Dermis blood vessel endothelial cell (primary cell): ENCODE measurements at regions not wholly inside any gene's neighbourhood (a gene's known extent, or its start where the extent isn't known, plus 50 kb on each side); places are given as distances from the start of the nearest gene placed in this dataset.

ENCODE experiments used
- DNase-seq: peaks from one replicate; pipeline ENCODE4 v3.0.0; 2010

DNA sequence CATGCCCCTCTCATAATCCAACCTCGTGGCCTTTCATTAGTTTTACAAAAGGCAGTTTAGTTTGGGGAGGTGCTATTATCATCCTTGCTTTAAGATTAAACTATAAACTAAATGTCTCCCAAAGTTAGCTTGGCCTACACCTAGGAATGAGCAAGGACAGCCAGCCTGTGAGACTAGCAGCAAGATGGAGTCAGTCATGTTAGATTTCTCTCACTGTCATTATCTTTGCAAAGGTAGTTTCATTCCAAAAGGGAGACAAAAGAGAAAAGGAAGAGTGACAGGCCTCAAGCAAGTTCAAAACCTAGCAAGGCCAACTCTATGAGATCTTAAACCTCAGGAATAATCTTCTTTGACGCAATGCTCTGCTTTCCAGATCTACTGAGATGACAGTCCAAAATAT lies 232.2 kb downstream of the UBE3D start:
- no peak for DNase-seq

DNA sequence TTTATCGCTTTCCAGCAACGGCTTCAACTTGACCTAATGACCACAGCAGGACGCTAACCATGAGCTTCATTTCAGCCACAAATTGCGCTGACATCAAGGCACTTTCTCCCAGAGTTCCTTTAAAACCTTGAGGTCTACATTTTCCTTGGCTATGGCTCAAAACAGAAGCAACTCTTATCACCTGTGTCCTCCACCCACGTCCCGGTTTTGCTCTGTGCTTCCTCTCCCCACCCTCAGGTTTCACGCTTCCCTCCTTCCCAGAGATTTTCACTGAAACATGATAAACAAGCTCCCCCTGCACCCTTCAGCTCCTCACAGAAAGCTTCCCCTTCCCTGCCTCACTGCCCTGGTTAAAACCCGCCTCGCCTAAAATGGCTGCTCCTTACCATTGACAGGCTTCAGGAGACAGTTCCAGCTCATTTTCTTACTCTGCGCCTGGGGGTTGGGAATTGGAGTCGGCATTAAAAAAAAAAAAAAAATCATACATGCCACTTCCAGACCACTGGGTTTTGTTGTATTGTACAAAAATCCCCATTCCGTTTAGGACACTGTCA lies 229.5 kb downstream of the UBE3D start:
- no peak for DNase-seq

DNA sequence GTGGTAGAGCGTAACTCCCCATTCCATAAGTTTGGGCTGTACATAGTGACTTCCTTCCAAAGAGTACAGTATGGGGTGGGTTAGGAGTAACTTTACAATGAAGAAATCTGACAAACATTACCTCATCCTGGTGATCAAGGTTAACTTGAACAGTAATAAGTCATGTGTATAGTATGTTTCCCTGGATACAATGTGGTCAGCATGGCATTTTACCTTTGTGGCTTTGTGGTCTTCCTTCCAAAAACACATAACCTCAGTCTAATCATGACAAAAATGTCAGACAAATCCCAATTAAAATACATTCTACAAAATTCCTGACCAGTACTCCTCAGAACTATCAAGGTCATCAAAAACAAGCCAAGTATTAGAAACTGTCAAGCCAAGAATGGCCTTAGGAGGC lies 225.1 kb downstream of the UBE3D start:
- DNase-seq = no peak

DNA sequence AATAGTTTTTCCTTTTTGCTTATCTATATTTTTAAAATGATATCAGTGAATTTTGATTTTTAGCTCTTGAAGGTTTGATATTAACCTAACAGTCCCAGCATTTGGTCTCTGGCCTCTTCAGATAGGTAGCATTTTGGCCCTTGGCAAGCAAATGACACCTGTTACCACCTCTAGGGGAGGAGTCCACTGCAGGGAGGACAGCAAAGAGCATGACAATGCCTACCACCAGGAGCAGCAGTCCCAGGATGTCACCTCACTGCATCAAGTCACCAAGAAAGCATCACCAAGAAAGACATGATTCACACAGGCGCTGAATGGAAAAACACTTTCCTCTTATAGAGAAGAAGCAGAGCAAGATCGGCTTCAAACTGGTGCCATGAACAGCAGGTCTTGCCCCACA lies 224.3 kb downstream of the UBE3D start:
- no peak for DNase-seq
